OCI-LY7 (cell line): ENCODE measurements at regions not wholly inside any gene's neighbourhood (a gene's known extent, or its start where the extent isn't known, plus 50 kb on each side); places are given as distances from the start of the nearest gene placed in this dataset.

ENCODE experiments used
- BruUV-seq: library from RNA; stranded (reverse); fragments of 400-500 nt; replicated peaks from 2 replicates; lab custom pipeline; 2021; lab: Mats Ljungman, UMichigan
- CTCF ChIA-PET: fragments of 300-600 bp; sonication (Branson Sonifier 250); formaldehyde crosslinking; loops from one replicate; lab custom pipeline; 2022; ENCODE audit warnings: antibody characterized with exemption; ENCODE audit not compliant: unreplicated experiment; lab: Charles Lee
- POLR2A ChIA-PET: fragments of 300-600 bp; sonication (Branson Sonifier 250); formaldehyde crosslinking; loops from one replicate; lab custom pipeline; 2022; ENCODE audit warnings: antibody characterized with exemption; lab: Charles Lee
- DNase-seq: peaks from one replicate; pipeline ENCODE4 v3.0.0-alpha.2; 2015; ENCODE audit warnings: low spot score
- H2AFZ ChIP-seq: fragments of 200-600 bp; sonication (generic), shearing (Covaris generic); 2 replicates; pipeline ENCODE4 v1.6.1; 2014; ENCODE audit warnings: mild to moderate bottlenecking, antibody characterized with exemption, low read length, moderate library complexity
- H3K27ac ChIP-seq: fragments of 200-600 bp; sonication (generic); 2 replicates; pipeline ENCODE4 v1.5.1; 2014; ENCODE audit warnings: mixed run types, low read depth, mild to moderate bottlenecking, moderate library complexity, low read length, inconsistent platforms; ENCODE audit not compliant: poor library complexity, severe bottlenecking
- H3K36me3 ChIP-seq: fragments of 200-600 bp; sonication (generic); 2 replicates; pipeline ENCODE4 v1.6.1; 2014; ENCODE audit warnings: mild to moderate bottlenecking, antibody characterized with exemption, low read length, moderate library complexity, mixed read lengths; ENCODE audit not compliant: insufficient read depth
- H3K4me1 ChIP-seq: fragments of 200-600 bp; sonication (generic); 2 replicates; pipeline ENCODE4 v1.5.1; 2014; ENCODE audit warnings: mild to moderate bottlenecking, low read length; ENCODE audit not compliant: insufficient read depth, poor library complexity, severe bottlenecking
- H3K4me2 ChIP-seq: fragments of 200-600 bp; sonication (generic); 2 replicates; pipeline ENCODE4 v1.6.1; 2014; ENCODE audit warnings: mild to moderate bottlenecking, low read length
- H3K4me3 ChIP-seq: fragments of 200-600 bp; sonication (generic); 2 replicates; pipeline ENCODE4 v1.5.1; 2014; ENCODE audit warnings: mild to moderate bottlenecking, low read depth, low read length; ENCODE audit not compliant: poor library complexity, severe bottlenecking
- H3K79me2 ChIP-seq: fragments of 200-600 bp; sonication (generic); 2 replicates; pipeline ENCODE4 v1.6.1; 2016; ENCODE audit warnings: low read depth, mild to moderate bottlenecking, low read length, moderate library complexity, mixed read lengths; ENCODE audit not compliant: insufficient read depth
- H3K9me2 ChIP-seq: fragments of 200-600 bp; sonication (generic); 2 replicates; pipeline ENCODE4 v1.6.1; 2016; ENCODE audit warnings: mild to moderate bottlenecking, low read length, mixed read lengths; ENCODE audit not compliant: insufficient read depth
- H3K9me3 ChIP-seq: fragments of 200-600 bp; sonication (generic); 2 replicates; pipeline ENCODE4 v1.6.1; 2014; ENCODE audit warnings: mild to moderate bottlenecking, mixed run types, low read length, mixed read lengths
- H4K20me1 ChIP-seq: fragments of 200-600 bp; sonication (generic); 2 replicates; pipeline ENCODE4 v1.6.1; 2014; ENCODE audit warnings: mild to moderate bottlenecking, antibody characterized with exemption, low read length, moderate library complexity, mixed read lengths; ENCODE audit not compliant: insufficient read depth
- CTCF ChIP-seq: fragments of 200-600 bp; sonication (generic); conservative IDR thresholded peaks from 2 replicates; pipeline ENCODE4 v1.5.1; 2014; ENCODE audit warnings: mild to moderate bottlenecking, antibody characterized with exemption, low read length, moderate library complexity, mixed read lengths
- EZH2phosphoT487 ChIP-seq: fragments of 200-600 bp; sonication (generic); IDR thresholded peaks from 2 replicates; pipeline ENCODE4 v1.6.1; 2018; ENCODE audit warnings: low read depth, borderline replicate concordance, mild to moderate bottlenecking, mixed run types, antibody characterized with exemption, low read length, moderate library complexity, mixed read lengths
- intact Hi-C: fragments of 100-400 bp; cut with micrococcal nuclease; formaldehyde crosslinking; loops from one replicate; pipeline ENCODE4 v1.10.0; 2022; ENCODE audit not compliant: unreplicated experiment

DNA sequence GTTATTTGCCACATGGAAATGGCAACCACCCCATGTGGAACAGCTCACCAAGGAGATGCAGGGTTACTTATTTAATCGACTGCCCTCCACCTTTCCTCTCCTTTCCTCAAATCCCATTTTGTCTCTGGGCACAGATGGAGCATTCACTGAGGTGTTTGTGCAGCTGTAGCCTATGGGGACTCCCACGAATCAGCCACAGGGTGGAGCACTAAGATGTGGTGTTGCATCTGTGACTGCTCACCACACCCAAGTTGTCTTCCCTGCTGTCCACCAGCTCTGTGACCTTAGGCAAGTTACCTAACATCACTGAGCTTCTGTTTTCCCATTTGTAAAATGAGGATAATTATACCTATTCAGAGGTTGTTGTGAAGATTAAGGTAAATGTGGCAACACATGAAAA is 252.4 kb upstream of the CPEB2 start:
- H3K4me3 ChIP-seq: no peak overlapping the region
- CTCF ChIA-PET: no interaction called here
- H3K4me2 ChIP-seq: no peak overlapping the region
- no peaks in the 10 kb centered on the region for H3K79me2 ChIP-seq
- no peak overlapping the region for H2AFZ ChIP-seq
- no peaks in the 10 kb centered on the region for H3K9me2 ChIP-seq
- no peaks in the 10 kb centered on the region for H4K20me1 ChIP-seq
- H3K27ac ChIP-seq: no peak overlapping the region
- no TSS peak for BruUV-seq
- H3K9me3 ChIP-seq: no peaks in the 10 kb centered on the region
- intact Hi-C loops: no loop called here
- TF ChIP-seq CTCF (peak; percentile 33; the same call in 1 of the 2 replicates), EZH2phosphoT487 (no peak)
- H3K4me1 ChIP-seq: no peaks in the 10 kb centered on the region
- POLR2A ChIA-PET: no interaction called here
- DNase-seq: no peak
- no peaks in the 10 kb centered on the region for H3K36me3 ChIP-seq

DNA sequence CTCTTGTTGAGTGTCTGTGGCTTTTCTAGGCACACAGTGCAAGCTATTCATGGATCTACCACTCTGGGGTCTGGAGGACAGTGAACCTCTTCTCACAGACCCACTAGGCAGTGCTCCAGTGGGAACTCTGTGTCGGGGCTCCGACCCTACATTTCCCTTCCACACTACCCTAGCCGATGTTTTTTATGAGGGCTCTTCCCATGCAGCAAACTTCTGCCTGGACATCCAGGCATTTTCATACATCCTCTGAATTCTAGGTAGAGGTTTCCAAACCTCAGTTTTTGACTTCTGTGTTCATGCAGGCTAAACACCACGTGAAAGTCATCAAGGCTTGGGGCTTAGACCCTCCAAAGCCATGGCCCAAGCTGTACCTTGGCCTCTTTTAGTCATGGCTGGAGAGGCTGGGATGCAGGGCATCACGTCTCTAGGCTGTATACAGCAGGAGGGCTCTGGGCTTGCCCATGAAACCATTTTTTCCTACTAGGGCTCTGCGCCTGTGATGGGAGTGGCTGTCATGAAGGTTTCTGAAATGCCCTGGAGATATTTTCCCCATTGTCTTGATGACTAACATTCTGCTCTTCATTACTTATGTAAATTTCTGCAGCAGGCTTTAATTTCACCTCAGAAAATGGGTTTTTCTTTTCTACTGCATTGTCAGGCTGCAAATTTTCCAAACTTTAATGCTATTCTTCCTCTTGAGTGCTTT is 249.8 kb upstream of the CPEB2 start:
- ChIA-PET POLR2A (interaction anchor here (0.9 kb wide), 1 partner anchor 13 kb away, joined by 3 read pairs; no protein-coding TSS in a partner anchor), CTCF (no interaction called here)
- no peak overlapping the region for H3K4me2 ChIP-seq
- no peaks in the 10 kb centered on the region for H3K79me2 ChIP-seq
- H3K9me2 ChIP-seq: no peaks in the 10 kb centered on the region
- no peak for DNase-seq
- H3K36me3 ChIP-seq: no peaks in the 10 kb centered on the region
- H4K20me1 ChIP-seq: no peaks in the 10 kb centered on the region
- no peak overlapping the region for H3K4me3 ChIP-seq
- TF ChIP-seq EZH2phosphoT487: no peak
- no peak for TF ChIP-seq CTCF
- no TSS peak for BruUV-seq
- H3K9me3 ChIP-seq: no peaks in the 10 kb centered on the region
- no peaks in the 10 kb centered on the region for H3K4me1 ChIP-seq
- intact Hi-C loops: no loop called here
- H2AFZ ChIP-seq: no peak overlapping the region
- no peak overlapping the region for H3K27ac ChIP-seq

DNA sequence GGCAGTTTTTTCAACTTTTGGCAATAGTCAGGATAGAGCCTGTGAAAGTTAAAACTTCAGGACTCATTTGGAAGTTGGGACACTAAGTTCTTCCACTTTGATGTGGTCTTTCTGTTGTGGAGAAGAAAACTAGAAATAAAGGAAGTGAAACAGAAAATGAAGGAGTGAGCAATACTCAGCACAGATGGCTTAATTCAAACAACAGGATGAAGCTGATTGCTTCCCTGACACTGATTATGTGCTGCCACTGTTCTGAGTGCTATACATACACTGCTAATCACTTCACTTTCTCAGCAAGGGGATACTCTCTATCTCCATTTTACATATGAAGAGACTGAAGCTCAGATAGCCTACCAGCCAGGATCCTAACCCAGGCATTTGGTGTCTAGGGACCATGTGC is 235.1 kb upstream of the CPEB2 start:
- DNase-seq: peak; percentile 20
- Histone ChIP-seq H3K9me3 (no peaks in the 10 kb centered on the region), H4K20me1 (no peaks in the 10 kb centered on the region), H3K9me2 (no peaks in the 10 kb centered on the region), H3K27ac (no peak overlapping the region), H3K4me2 (no peak overlapping the region), H3K36me3 (no peaks in the 10 kb centered on the region), H2AFZ (no peak overlapping the region), H3K4me3 (no peak overlapping the region), H3K4me1 (peaks cover 6% of the 10 kb centered on the region), H3K79me2 (no peaks in the 10 kb centered on the region)
- BruUV-seq: no TSS peak
- ChIA-PET CTCF (no interaction called here), POLR2A (interaction anchor here (0.7 kb wide), 1 partner anchor 47 kb away, joined by 4 read pairs; no protein-coding TSS in a partner anchor)
- intact Hi-C loops: no loop called here
- TF ChIP-seq CTCF (no peak), EZH2phosphoT487 (no peak)
